DOHH2 (cell line): ENCODE measurements at regions not wholly inside any gene's neighbourhood (a gene's known extent, or its start where the extent isn't known, plus 50 kb on each side); places are given as distances from the start of the nearest gene placed in this dataset.

ENCODE experiments used
- EZH2phosphoT487 ChIP-seq: fragments of 200-600 bp; sonication (generic); IDR thresholded peaks from 2 replicates; pipeline ENCODE4 v1.6.1; 2017; ENCODE audit warnings: borderline replicate concordance, mild to moderate bottlenecking, antibody characterized with exemption, low read length, moderate library complexity, mixed read lengths
- TF ChIP-seq, protein P1 (sequence below): fragments of 200-600 bp; sonication (generic); IDR thresholded peaks from one replicate; pipeline ENCODE4 v1.5.1; 2014; ENCODE audit warnings: antibody characterized with exemption, mild to moderate bottlenecking, low read depth, low read length; ENCODE audit not compliant: poor library complexity, severe bottlenecking

DNA sequence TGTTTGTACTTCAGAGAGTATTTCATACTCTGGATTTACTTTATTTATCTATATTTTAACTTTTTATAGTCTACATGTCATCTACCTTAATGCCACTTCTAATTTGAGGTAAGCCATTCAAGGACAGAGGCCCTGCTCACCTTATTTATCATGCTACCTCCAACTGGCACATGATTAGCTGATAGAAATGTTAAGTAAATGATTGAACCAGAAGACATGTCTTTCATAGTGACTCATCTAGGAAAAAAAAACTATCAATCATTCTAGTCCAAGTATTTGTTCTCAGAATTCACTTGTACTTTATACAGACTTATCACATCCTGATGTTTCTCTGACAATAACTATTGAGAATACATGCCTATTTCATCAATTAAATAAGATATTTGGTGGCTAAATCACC is 856.3 kb downstream of the XPNPEP1 start:
- TF ChIP-seq, protein P1, sequence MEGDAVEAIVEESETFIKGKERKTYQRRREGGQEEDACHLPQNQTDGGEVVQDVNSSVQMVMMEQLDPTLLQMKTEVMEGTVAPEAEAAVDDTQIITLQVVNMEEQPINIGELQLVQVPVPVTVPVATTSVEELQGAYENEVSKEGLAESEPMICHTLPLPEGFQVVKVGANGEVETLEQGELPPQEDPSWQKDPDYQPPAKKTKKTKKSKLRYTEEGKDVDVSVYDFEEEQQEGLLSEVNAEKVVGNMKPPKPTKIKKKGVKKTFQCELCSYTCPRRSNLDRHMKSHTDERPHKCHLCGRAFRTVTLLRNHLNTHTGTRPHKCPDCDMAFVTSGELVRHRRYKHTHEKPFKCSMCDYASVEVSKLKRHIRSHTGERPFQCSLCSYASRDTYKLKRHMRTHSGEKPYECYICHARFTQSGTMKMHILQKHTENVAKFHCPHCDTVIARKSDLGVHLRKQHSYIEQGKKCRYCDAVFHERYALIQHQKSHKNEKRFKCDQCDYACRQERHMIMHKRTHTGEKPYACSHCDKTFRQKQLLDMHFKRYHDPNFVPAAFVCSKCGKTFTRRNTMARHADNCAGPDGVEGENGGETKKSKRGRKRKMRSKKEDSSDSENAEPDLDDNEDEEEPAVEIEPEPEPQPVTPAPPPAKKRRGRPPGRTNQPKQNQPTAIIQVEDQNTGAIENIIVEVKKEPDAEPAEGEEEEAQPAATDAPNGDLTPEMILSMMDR: no peak
- TF ChIP-seq EZH2phosphoT487: no peak
